Lower leg skin (tissue), 3 donors: ENCODE measurements at regions not wholly inside any gene's neighbourhood (a gene's known extent, or its start where the extent isn't known, plus 50 kb on each side); places are given as distances from the start of the nearest gene placed in this dataset.

Experiments used
- CTCF ChIP-seq, 3 donors: fragments of 450-650 bp; IDR thresholded peaks; one replicate each; pipeline ENCODE4 v1.5.1; 2016; ENCODE audit warnings: antibody characterized with exemption in 3 of 3, mild to moderate bottlenecking in 3 of 3, moderate library complexity in 2 of 3
- POLR2A ChIP-seq, 2 donors: fragments of 450-650 bp; IDR thresholded peaks; one replicate each; pipeline ENCODE4 v1.6.1; 2016 to 2017; ENCODE audit warnings: antibody characterized with exemption in 2 of 2, mild to moderate bottlenecking in 1 of 2, moderate library complexity in 1 of 2

GRCh38 chr2:18961991-18962421, 372.6 kb upstream of the NT5C1B start:
- TF ChIP-seq CTCF (IDR thresholded peaks at IDR 0.05): no peak
- TF ChIP-seq POLR2A (IDR thresholded peaks at IDR 0.05): no peak
